K562 (cell line): ENCODE measurements at regions not wholly inside any gene's neighbourhood (a gene's known extent, or its start where the extent isn't known, plus 50 kb on each side); places are given as distances from the start of the nearest gene placed in this dataset.

Experiments
- ATAC-seq: fragments of 200-7000 bp; cut with Tn5 transposase; 3 replicates; pipeline ENCODE4 v1.9.1; 2020; ENCODE audit warnings: moderate library complexity
- BruUV-seq: library from RNA; stranded (reverse); fragments of 400-500 nt; replicated peaks from 2 replicates; lab custom pipeline; 2021; lab: Mats Ljungman, UMichigan
- CTCF ChIA-PET: fragments of 300-600 bp; formaldehyde crosslinking; extraction: SDS; loops from one replicate; lab custom pipeline; 2021; ENCODE audit warnings: low intra/inter-chr PET ratio; lab: Yijun Ruan, JAX
- POLR2A ChIA-PET: fragments of 300-600, 350-650 bp; sonication (Branson Sonifier 250); formaldehyde crosslinking; extraction: SDS; loops from one replicate; lab custom pipeline; 2021; ENCODE audit warnings: antibody characterized with exemption, inconsistent platforms; lab: Yijun Ruan, JAX
- DNase-seq, 4 experiments: peaks; one replicate each; pipeline versions ENCODE4 v3.0.0 to v3.0.0-alpha.2; 2011 to 2018; ENCODE audit warnings: low spot score in 3 of 4, mixed read lengths in 3 of 4; ENCODE audit errors: extremely low read depth in 1 of 4
- FAIRE-seq: peaks from 2 replicates; lab custom pipeline; 2011; peaks lifted over from hg19 to GRCh38; lab: Jason Lieb, UNC
- H2AFZ ChIP-seq: 2 replicates; pipeline ENCODE4 v1.6.0; 2011; ENCODE audit warnings: low read depth, low read length, control low read depth, inconsistent platforms
- H3K27ac ChIP-seq: fragments of 200-600 bp; 3 replicates; pipeline ENCODE4 v1.8.0; 2011; ENCODE audit warnings: low read depth, mild to moderate bottlenecking, control low read depth, inconsistent platforms, low read length, moderate library complexity, mixed read lengths; ENCODE audit errors: extremely low read depth
- H3K27me3 ChIP-seq, 2 experiments: fragments of 300-600 bp in 1 of 2; 2 replicates in 1 of 2; 3 replicates in 1 of 2; pipeline versions ENCODE4 v1.6.0 to v1.8.0; 2011; ENCODE audit warnings: inconsistent platforms in 2 of 2, low read length in 2 of 2, mild to moderate bottlenecking in 1 of 2, mixed read lengths in 1 of 2, moderate library complexity in 1 of 2; ENCODE audit not compliant: control insufficient read depth in 2 of 2, insufficient read depth in 2 of 2
- H3K36me3 ChIP-seq: fragments of 300-600 bp; 3 replicates; pipeline ENCODE4 v1.8.0; 2011; ENCODE audit warnings: mild to moderate bottlenecking, low read length, inconsistent platforms; ENCODE audit not compliant: control insufficient read depth, insufficient read depth
- H3K4me1 ChIP-seq, 2 experiments: fragments of 200-600 bp in 1 of 2; replicated peaks in 1 of 2; 2 replicates in 1 of 2; 3 replicates in 1 of 2; pipeline versions ENCODE4 v1.5.1 to v1.8.0; 2011; ENCODE audit warnings: inconsistent platforms in 2 of 2, low read length in 2 of 2, mild to moderate bottlenecking in 1 of 2, mixed read lengths in 1 of 2, moderate library complexity in 1 of 2; ENCODE audit not compliant: control insufficient read depth in 2 of 2, insufficient read depth in 2 of 2
- H3K4me2 ChIP-seq: 2 replicates; pipeline ENCODE4 v1.6.1; 2011; ENCODE audit warnings: low read length, control low read depth, inconsistent platforms, mixed read lengths; ENCODE audit not compliant: insufficient read depth
- H3K4me3 ChIP-seq: fragments of 200-600 bp; sonication (generic), shearing (Covaris generic); 2 replicates; pipeline ENCODE4 v1.5.1; 2016; ENCODE audit warnings: control low read depth, inconsistent platforms
- H3K79me2 ChIP-seq: fragments of 200-600 bp; 3 replicates; pipeline ENCODE4 v1.8.0; 2011; ENCODE audit warnings: low read length, inconsistent platforms; ENCODE audit not compliant: control insufficient read depth, insufficient read depth
- H3K9ac ChIP-seq, 2 experiments: 2 replicates each; pipeline versions ENCODE4 v1.6.0 to v1.6.1; 2011; ENCODE audit warnings: low read depth in 2 of 2, low read length in 2 of 2, control low read depth in 1 of 2, inconsistent platforms in 1 of 2, mild to moderate bottlenecking in 1 of 2, mixed read lengths in 1 of 2; ENCODE audit not compliant: insufficient read depth in 1 of 2
- H3K9me1 ChIP-seq: one replicate; pipeline ENCODE4 v1.6.0; 2011; ENCODE audit warnings: inconsistent platforms, mild to moderate bottlenecking, low read length, moderate library complexity; ENCODE audit not compliant: control insufficient read depth, insufficient read depth
- H3K9me3 ChIP-seq: replicated peaks from 2 replicates; pipeline ENCODE4 v1.5.1; 2011; ENCODE audit warnings: low read depth, low read length, inconsistent platforms; ENCODE audit not compliant: control insufficient read depth, insufficient read depth
- H4K20me1 ChIP-seq: replicated peaks from 2 replicates; pipeline ENCODE4 v1.6.1; 2011; ENCODE audit warnings: low read length, inconsistent platforms, mixed read lengths; ENCODE audit not compliant: control insufficient read depth, insufficient read depth
- HBP1 ChIP-seq: fragments of 450-650 bp; formaldehyde crosslinking; IDR thresholded peaks from 2 replicates; pipeline ENCODE4 v1.4.0; 2022; ENCODE audit warnings: missing genetic modification characterization
- NFE2L1 ChIP-seq: fragments of 450-650 bp; IDR thresholded peaks from 2 replicates; pipeline ENCODE4 v1.6.1; 2016; ENCODE audit warnings: missing genetic modification characterization, low read depth, mild to moderate bottlenecking, missing compliant biosample characterization, moderate library complexity, borderline replicate concordance
- NR3C1 ChIP-seq: sonication (generic); formaldehyde crosslinking; IDR thresholded peaks from 2 replicates; pipeline ENCODE4 v1.8.1; 2022; ENCODE audit warnings: missing genetic modification reagents
- SRSF9 ChIP-seq: fragments of 200-400 bp; formaldehyde crosslinking; IDR thresholded peaks from 2 replicates; pipeline ENCODE4 v1.6.1; 2017; ENCODE audit warnings: low read depth, low read length, borderline replicate concordance
- ZNF696 ChIP-seq: fragments of 250-450 bp; sonication (Bioruptor Pico); conservative IDR thresholded peaks from 2 replicates; pipeline ENCODE4 v1.4.0; 2020; ENCODE audit warnings: mild to moderate bottlenecking, moderate library complexity
- WGBS: fragments of 100-300 bp; shearing (Covaris generic); methylation state at CpG from one replicate; pipeline ENCODE4 v1.1.6; 2016; ENCODE audit warnings: low coverage, mixed read lengths; ENCODE audit not compliant: insufficient coverage; ENCODE audit errors: missing lambda C conversion rate; 5-methylcytosine and 5-hydroxymethylcytosine counted together
- in situ Hi-C: fragments of 300-500 bp; cut with MboI; formaldehyde crosslinking; loops from 4 replicates; pipeline ENCODE4 v1.15.0; 2018; ENCODE audit warnings: inconsistent platforms, mixed read lengths
- intact Hi-C: fragments of 100-400 bp; cut with micrococcal nuclease; formaldehyde crosslinking; loops from 2 replicates; pipeline ENCODE4 v1.14.2; 2022

GRCh38 chr13:64540468-64540867 lies 2689.7 kb downstream of the PCDH9 start:
- H3K4me3 ChIP-seq, result no peak overlapping the region
- H3K4me2 ChIP-seq, result no peak overlapping the region
- no peaks in the 10 kb centered on the region for H3K79me2 ChIP-seq
- intact Hi-C loops, result no loop called here
- WGBS, result 0% methylated on average over 2 of the region's 2 CpGs
- no peaks in the 10 kb centered on the region for H3K4me1 ChIP-seq
- in situ Hi-C loops, result no loop called here
- ChIA-PET CTCF (no interaction called here), POLR2A (no interaction called here)
- no peaks in the 10 kb centered on the region for H3K9me3 ChIP-seq
- no peak overlapping the region for H2AFZ ChIP-seq
- H3K9me1 ChIP-seq, result no peaks in the 10 kb centered on the region
- no peak overlapping the region for H3K9ac ChIP-seq
- no peak overlapping the region for H3K27ac ChIP-seq
- no peaks in the 10 kb centered on the region for H3K36me3 ChIP-seq
- H4K20me1 ChIP-seq, result no peaks in the 10 kb centered on the region
- no TSS peak for BruUV-seq
- no peak for DNase-seq
- no peaks in the 10 kb centered on the region for H3K27me3 ChIP-seq
- ATAC-seq, result no peak
- FAIRE-seq, result no peak
- TF ChIP-seq NR3C1 (CRISPR knock-in tag), result no peak
- TF ChIP-seq NFE2L1 (tag), result peak; percentile 15; the same call in 1 of the 2 replicates

GRCh38 chr13:64538711-64539110 lies 2691.4 kb downstream of the PCDH9 start:
- no peaks in the 10 kb centered on the region for H3K36me3 ChIP-seq
- H3K9me1 ChIP-seq, result no peaks in the 10 kb centered on the region
- POLR2A ChIA-PET, result no interaction called here
- H3K79me2 ChIP-seq, result no peaks in the 10 kb centered on the region
- WGBS, result 4% methylated on average over 2 of the region's 2 CpGs
- H3K4me3 ChIP-seq, result no peak overlapping the region
- no peaks in the 10 kb centered on the region for H3K4me1 ChIP-seq
- no peak for TF ChIP-seq SRSF9
- no peak for TF ChIP-seq HBP1 (CRISPR knock-in tag)
- TF ChIP-seq ZNF696, result no peak
- BruUV-seq, result no TSS peak
- H2AFZ ChIP-seq, result no peak overlapping the region
- intact Hi-C loops (no loop called here), in situ Hi-C loops (no loop called here)
- H3K4me2 ChIP-seq, result no peak overlapping the region
- no peaks in the 10 kb centered on the region for H4K20me1 ChIP-seq
- no peak overlapping the region for H3K9ac ChIP-seq
- FAIRE-seq (no peak), ATAC-seq (no peak), DNase-seq (no peak)
- no peaks in the 10 kb centered on the region for H3K27me3 ChIP-seq
- no peak overlapping the region for H3K27ac ChIP-seq
- CTCF ChIA-PET, result no interaction called here
- no peaks in the 10 kb centered on the region for H3K9me3 ChIP-seq
